GM12874 (cell line): ENCODE measurements at regions not wholly inside any gene's neighbourhood (a gene's known extent, or its start where the extent isn't known, plus 50 kb on each side); places are given as distances from the start of the nearest gene placed in this dataset.

ENCODE experiments used
- CTCF ChIP-seq: IDR thresholded peaks from 2 replicates; pipeline ENCODE4 v1.5.1; 2011; ENCODE audit warnings: low read depth, mild to moderate bottlenecking, control low read depth, low read length, moderate library complexity; ENCODE audit not compliant: insufficient read depth

GRCh38 chr2:147141930-147142329 is 702.9 kb upstream of the ACVR2A start:
- no peak for TF ChIP-seq CTCF

DNA sequence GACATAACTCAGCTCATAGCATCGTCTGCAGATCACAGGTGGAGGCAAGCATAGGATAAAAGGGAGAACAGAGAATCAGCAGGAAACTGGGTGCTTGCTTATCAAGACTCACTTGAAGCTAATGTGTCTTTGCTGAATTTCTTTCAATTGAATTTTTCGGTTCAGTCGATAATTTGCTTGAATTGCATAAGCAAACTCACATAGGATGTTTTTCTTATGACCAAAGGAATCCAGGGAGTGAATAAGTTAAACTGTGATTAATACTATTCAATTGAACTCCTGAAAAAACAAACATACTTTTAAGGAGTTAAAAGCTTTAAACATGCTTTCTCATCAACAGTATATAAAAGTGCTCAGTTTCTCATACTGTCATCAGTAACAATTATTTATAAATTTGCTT is 707.1 kb upstream of the ACVR2A start:
- TF ChIP-seq CTCF, result no peak

- TF ChIP-seq CTCF, result no peak
Observed at GRCh38 chr2:147135376-147135775, 709.5 kb upstream of the ACVR2A start.

DNA sequence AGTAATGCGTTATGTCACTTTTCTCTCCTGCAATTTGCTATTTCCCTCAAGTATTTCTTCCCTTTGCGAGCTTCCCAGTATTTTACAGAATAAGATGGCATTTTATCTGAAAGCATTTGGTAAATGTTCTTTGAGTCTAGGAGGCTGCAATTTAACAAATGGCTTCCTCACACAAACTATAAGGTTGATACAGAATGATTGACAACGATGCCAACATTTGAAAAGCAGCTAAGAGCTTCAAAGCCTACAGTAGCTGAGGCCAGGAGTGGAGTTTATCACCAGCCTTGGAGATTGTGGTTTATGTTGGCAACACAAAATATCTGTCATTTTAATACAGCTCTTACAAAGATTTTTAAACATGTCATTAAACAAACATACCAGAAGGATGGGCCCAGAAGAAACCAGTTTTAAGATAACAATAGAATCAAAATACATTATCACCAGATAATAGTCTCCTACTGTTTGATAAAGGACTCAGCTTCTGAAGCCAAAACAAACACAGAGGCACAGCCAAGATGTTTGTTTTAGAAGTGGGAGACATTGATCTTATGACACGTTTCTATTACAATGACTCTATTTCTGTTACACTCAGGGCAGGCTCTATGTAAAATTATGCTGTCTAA is 711.4 kb upstream of the ACVR2A start:
- TF ChIP-seq CTCF, result no peak

DNA sequence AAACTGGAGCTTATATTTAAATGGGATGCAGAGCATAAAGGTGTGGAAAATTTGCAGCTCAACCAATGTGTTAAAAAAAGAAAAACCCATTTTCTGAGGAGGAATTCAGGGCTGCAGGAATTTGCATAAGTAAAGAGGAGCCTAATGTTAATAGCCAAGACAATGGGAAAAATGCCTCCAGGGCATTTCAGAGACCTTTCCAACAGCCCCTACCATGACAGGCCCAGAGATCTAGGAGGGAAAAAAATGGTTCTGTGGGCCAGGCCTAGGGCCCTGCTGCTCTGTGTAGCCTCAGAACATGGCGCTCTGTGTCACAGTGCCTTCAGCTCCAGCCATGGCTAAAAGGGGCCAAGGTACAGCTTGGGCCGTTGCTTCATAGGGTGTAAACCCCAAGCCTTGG is 719.7 kb upstream of the ACVR2A start:
- TF ChIP-seq CTCF, result no peak

GRCh38 chr2:147122944-147123343 is 721.9 kb upstream of the ACVR2A start:
- TF ChIP-seq CTCF, result no peak

DNA sequence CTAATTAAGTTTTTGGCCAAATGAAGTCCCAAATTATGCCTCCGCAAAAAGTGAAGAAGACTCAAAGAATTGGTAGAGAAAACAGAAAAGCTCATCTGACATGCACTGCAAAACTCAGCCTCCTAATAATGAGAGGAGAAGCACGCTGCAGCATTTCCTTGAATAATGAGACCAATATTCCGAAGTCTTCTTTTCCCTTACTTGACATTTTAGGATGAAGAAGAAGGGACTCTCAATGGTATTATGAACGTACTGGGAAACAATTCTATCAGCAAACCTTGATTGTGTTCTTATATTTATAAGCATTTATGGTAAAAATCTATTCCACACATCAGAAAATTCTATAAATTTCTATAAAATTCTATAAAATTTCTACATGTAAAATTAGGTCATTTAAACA is 733.9 kb upstream of the ACVR2A start:
- TF ChIP-seq CTCF, result no peak

- TF ChIP-seq CTCF, result no peak
Observed at GRCh38 chr2:147110317-147110716, 734.5 kb upstream of the ACVR2A start.
